ENCODE measurements at regions not wholly inside any gene's neighbourhood (a gene's known extent, or its start where the extent isn't known, plus 50 kb on each side); places are given as distances from the start of the nearest gene placed in this dataset.

- TF ChIP-seq CTCF (IDR thresholded peaks at IDR 0.05; ENCODE audit: extremely low read depth in 1 of 2, insufficient read depth in 1 of 2, low read depth in 1 of 2, low read length in 2 of 2) (no peak), POLR2A (IDR thresholded peaks at IDR 0.05; ENCODE audit: low read depth, low read length) (no peak), FOS (IDR thresholded peaks at IDR 0.05; ENCODE audit: borderline replicate concordance, insufficient read depth, low read length) (no peak), GATA2 (IDR thresholded peaks at IDR 0.05; ENCODE audit: insufficient read depth, insufficient read length, low read depth, low read length) (no peak), EZH2 (IDR thresholded peaks at IDR 0.05; ENCODE audit: borderline replicate concordance, low read depth, low read length, severe bottlenecking) (no peak), MAX (IDR thresholded peaks at IDR 0.05; ENCODE audit: insufficient read depth, insufficient read length) (no peak), MYC (IDR thresholded peaks at IDR 0.05; ENCODE audit: low read depth, low read length) (no peak), POLR2AphosphoS5 (IDR thresholded peaks at IDR 0.05; ENCODE audit: insufficient read depth, low read depth, low read length) (no peak), JUN (IDR thresholded peaks at IDR 0.05; ENCODE audit: borderline replicate concordance, insufficient read depth, insufficient read length, low read depth) (no peak)
Measured at GRCh38 chr6:130513770-130514169, 148.0 kb downstream of the TMEM200A start.

Data from endothelial cell of umbilical vein (primary cell).